IPS DF 19.7 (cell line): ENCODE measurements at regions not wholly inside any gene's neighbourhood (a gene's known extent, or its start where the extent isn't known, plus 50 kb on each side); places are given as distances from the start of the nearest gene placed in this dataset.

ENCODE experiments used
- DNase-seq: peaks from one replicate; pipeline ENCODE4 v3.0.0-alpha.2; 2013; ENCODE audit warnings: low read depth, low spot score

- no peak for DNase-seq
Measured at GRCh38 chr1:61523893-61524605, 200.9 kb downstream of the TM2D1 start.

GRCh38 chr1:61523229-61523628 lies 201.7 kb downstream of the TM2D1 start:
- DNase-seq: no peak

GRCh38 chr1:61520401-61520800 lies 204.5 kb downstream of the TM2D1 start:
- DNase-seq: no peak

- no peak for DNase-seq
Measured at GRCh38 chr1:61519631-61520030, 205.3 kb downstream of the TM2D1 start.

- DNase-seq: no peak
Measured at GRCh38 chr1:61518670-61519400, 206.1 kb downstream of the TM2D1 start.

- no peak for DNase-seq
Measured at GRCh38 chr1:61517345-61517744, 207.6 kb downstream of the TM2D1 start.

GRCh38 chr1:61515096-61515495 lies 209.8 kb downstream of the TM2D1 start:
- no peak for DNase-seq
